AG10803 (cell line): ENCODE measurements at regions not wholly inside any gene's neighbourhood (a gene's known extent, or its start where the extent isn't known, plus 50 kb on each side); places are given as distances from the start of the nearest gene placed in this dataset.
A peak's percentile ranks its signal among the peaks of the same experiment; 100 is the strongest.
"Not testable (repeated sequence)": the region's sequence is repeated elsewhere in the genome, so short reads cannot be mapped to it uniquely, and the experiment has no call there.

Experiments
- DNase-seq: peaks from one replicate; pipeline ENCODE4 v3.0.0; 2010; ENCODE audit warnings: low read depth
- H3K4me3 ChIP-seq: 2 replicates; pipeline ENCODE4 v1.5.1; 2011; ENCODE audit warnings: mild to moderate bottlenecking, low read length, control low read depth
- CTCF ChIP-seq: conservative IDR thresholded peaks from 2 replicates; pipeline ENCODE4 v1.5.1; 2011; ENCODE audit warnings: mild to moderate bottlenecking, low read length, control low read depth, inconsistent platforms

- peak; percentile 20 for DNase-seq
- H3K4me3 ChIP-seq: no peak overlapping the region
- TF ChIP-seq CTCF: peak; percentile 31
Observed at GRCh38 chr1:208475951-208476845, 232.0 kb upstream of the PLXNA2 start.

GRCh38 chr1:208476846-208477170 lies 232.6 kb upstream of the PLXNA2 start:
- no peak for DNase-seq
- no peak for TF ChIP-seq CTCF
- no peak overlapping the region for H3K4me3 ChIP-seq

- H3K4me3 ChIP-seq: no peak overlapping the region
- no peak for TF ChIP-seq CTCF
- DNase-seq: no peak
Observed at GRCh38 chr1:208479435-208479834, 235.3 kb upstream of the PLXNA2 start.

GRCh38 chr1:208485512-208485911 lies 241.3 kb upstream of the PLXNA2 start:
- no peak for DNase-seq
- no peak overlapping the region for H3K4me3 ChIP-seq
- TF ChIP-seq CTCF: no peak

- DNase-seq: no peak
- no peak for TF ChIP-seq CTCF
- no peak overlapping the region for H3K4me3 ChIP-seq
Observed at GRCh38 chr1:208486677-208487076, 242.5 kb upstream of the PLXNA2 start.

- H3K4me3 ChIP-seq, DNase-seq: not testable (repeated sequence)
Observed at GRCh38 chr1:208488432-208488831, 244.2 kb upstream of the PLXNA2 start.

GRCh38 chr1:208496467-208497371 lies 252.5 kb upstream of the PLXNA2 start:
- DNase-seq: no peak
- H3K4me3 ChIP-seq: no peak overlapping the region
- no peak for TF ChIP-seq CTCF
